SK-N-SH treated with all-trans-retinoic acid at 6 μM for 48 hours (cell line): ENCODE measurements at regions not wholly inside any gene's neighbourhood (a gene's known extent, or its start where the extent isn't known, plus 50 kb on each side); places are given as distances from the start of the nearest gene placed in this dataset.

ENCODE experiments used
- ARNTL ChIP-seq: fragments of 450-650 bp; formaldehyde crosslinking; IDR thresholded peaks from 2 replicates; pipeline ENCODE4 v1.5.0; 2020; ENCODE audit warnings: low read depth, mild to moderate bottlenecking, moderate library complexity, borderline replicate concordance
- ESRRG ChIP-seq: fragments of 250-450 bp; sonication (Bioruptor Pico); IDR thresholded peaks from 2 replicates; pipeline ENCODE4 v1.6.1; 2021; ENCODE audit warnings: mild to moderate bottlenecking
- PPARA ChIP-seq: fragments of 250-450 bp; sonication (Bioruptor Pico); IDR thresholded peaks from 2 replicates; pipeline ENCODE4 v1.5.0; 2020; ENCODE audit warnings: mild to moderate bottlenecking, borderline replicate concordance
- SNAI2 ChIP-seq: fragments of 250-450 bp; sonication (Bioruptor Pico); IDR thresholded peaks from 2 replicates; pipeline ENCODE4 v1.5.0; 2020; ENCODE audit warnings: mild to moderate bottlenecking, moderate library complexity
- TOX ChIP-seq: fragments of 250-450 bp; sonication (Bioruptor Pico); IDR thresholded peaks from 2 replicates; pipeline ENCODE4 v1.8.0; 2021; ENCODE audit warnings: mild to moderate bottlenecking, moderate library complexity, borderline replicate concordance
- ZFP30 ChIP-seq: fragments of 450-650 bp; formaldehyde crosslinking; IDR thresholded peaks from 2 replicates; pipeline ENCODE4 v1.5.0; 2022; ENCODE audit warnings: mild to moderate bottlenecking, moderate library complexity
- TF ChIP-seq, protein P1 (sequence below): fragments of 250-450 bp; sonication (Bioruptor Pico); IDR thresholded peaks from 2 replicates; pipeline ENCODE4 v1.8.0; 2020; ENCODE audit warnings: mild to moderate bottlenecking, moderate library complexity, borderline replicate concordance

DNA sequence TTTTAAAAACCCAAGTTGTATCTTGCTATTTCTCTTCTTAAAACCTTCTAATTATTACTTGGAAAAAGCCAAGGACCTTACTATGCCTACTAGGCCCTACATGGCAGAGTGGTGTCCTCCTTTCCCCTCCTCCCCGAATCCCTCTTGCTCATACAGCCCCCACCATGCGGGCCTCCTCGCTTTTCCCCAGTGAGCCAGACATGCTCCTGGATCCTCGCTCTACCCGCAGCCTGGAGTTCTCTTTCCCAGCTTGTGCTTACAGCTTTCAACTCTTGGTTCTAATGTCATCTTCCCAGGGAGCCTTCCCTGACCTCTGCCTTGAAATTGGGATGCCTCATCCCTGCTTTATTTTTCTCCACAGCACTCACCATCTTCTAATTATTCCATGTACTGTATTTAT, 111.8 kb upstream of the TLE3 start:
- TF ChIP-seq ZFP30 (CRISPR knock-in tag), result no peak
- TF ChIP-seq SNAI2 (CRISPR knock-in tag), result no peak
- TF ChIP-seq, protein P1, sequence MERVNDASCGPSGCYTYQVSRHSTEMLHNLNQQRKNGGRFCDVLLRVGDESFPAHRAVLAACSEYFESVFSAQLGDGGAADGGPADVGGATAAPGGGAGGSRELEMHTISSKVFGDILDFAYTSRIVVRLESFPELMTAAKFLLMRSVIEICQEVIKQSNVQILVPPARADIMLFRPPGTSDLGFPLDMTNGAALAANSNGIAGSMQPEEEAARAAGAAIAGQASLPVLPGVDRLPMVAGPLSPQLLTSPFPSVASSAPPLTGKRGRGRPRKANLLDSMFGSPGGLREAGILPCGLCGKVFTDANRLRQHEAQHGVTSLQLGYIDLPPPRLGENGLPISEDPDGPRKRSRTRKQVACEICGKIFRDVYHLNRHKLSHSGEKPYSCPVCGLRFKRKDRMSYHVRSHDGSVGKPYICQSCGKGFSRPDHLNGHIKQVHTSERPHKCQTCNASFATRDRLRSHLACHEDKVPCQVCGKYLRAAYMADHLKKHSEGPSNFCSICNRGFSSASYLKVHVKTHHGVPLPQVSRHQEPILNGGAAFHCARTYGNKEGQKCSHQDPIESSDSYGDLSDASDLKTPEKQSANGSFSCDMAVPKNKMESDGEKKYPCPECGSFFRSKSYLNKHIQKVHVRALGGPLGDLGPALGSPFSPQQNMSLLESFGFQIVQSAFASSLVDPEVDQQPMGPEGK (CRISPR knock-in tag), result no peak
- TF ChIP-seq ESRRG, result no peak
- no peak for TF ChIP-seq PPARA (CRISPR knock-in tag)
- TF ChIP-seq ARNTL (CRISPR knock-in tag), result no peak
- no peak for TF ChIP-seq TOX
